Activated B cell treated with CpG ODN at 0.5 μM for 24 hours (primary cell): ENCODE measurements at regions not wholly inside any gene's neighbourhood (a gene's known extent, or its start where the extent isn't known, plus 50 kb on each side); places are given as distances from the start of the nearest gene placed in this dataset.

Experiments
- ATAC-seq: fragments of 200-7000 bp; cut with Tn5 transposase; one replicate; pipeline ENCODE4 v1.10.0; 2021; ENCODE audit warnings: low read depth, mild to moderate bottlenecking, moderate library complexity
- CTCF ChIA-PET: fragments of 350-600 bp; sonication (Branson Sonifier 250); formaldehyde crosslinking; loops from one replicate; lab custom pipeline; 2021; ENCODE audit warnings: antibody characterized with exemption; lab: Charles Lee
- POLR2A ChIA-PET: fragments of 350-600 bp; sonication (Branson Sonifier 250); formaldehyde crosslinking; loops from one replicate; lab custom pipeline; 2021; ENCODE audit warnings: antibody characterized with exemption; lab: Charles Lee
- DNase-seq: peaks from one replicate; pipeline ENCODE4 v3.0.0; 2022
- H3K27ac Mint-ChIP-seq: one replicate; pipeline ENCODE4 v1.8.0; 2020; ENCODE audit warnings: mixed read lengths
- H3K27me3 Mint-ChIP-seq: one replicate; pipeline ENCODE4 v1.8.0; 2021; ENCODE audit warnings: mixed read lengths
- H3K36me3 Mint-ChIP-seq: one replicate; pipeline ENCODE4 v1.8.0; 2021; ENCODE audit warnings: low read depth, mixed read lengths
- H3K4me1 Mint-ChIP-seq: one replicate; pipeline ENCODE4 v1.8.0; 2021; ENCODE audit warnings: mixed read lengths
- H3K4me3 Mint-ChIP-seq: one replicate; pipeline ENCODE4 v1.8.0; 2020; ENCODE audit warnings: mild to moderate bottlenecking, mixed read lengths
- H3K9me3 Mint-ChIP-seq: one replicate; pipeline ENCODE4 v1.8.0; 2020; ENCODE audit warnings: mixed read lengths
- CTCF ChIP-seq: fragments of 200-600 bp; IDR thresholded peaks from one replicate; pipeline ENCODE4 v1.8.0; 2022; ENCODE audit warnings: antibody characterized with exemption, mild to moderate bottlenecking
- intact Hi-C: fragments of 100-400 bp; cut with micrococcal nuclease; formaldehyde crosslinking; loops from one replicate; pipeline ENCODE4 v1.15.1; 2024

- POLR2A ChIA-PET: no interaction called here
These were observed 137.1 kb upstream of the KCNG1 start for GRCh38 chr20:51159981-51160380.

GRCh38 chr20:51159303-51159702 lies 136.4 kb upstream of the KCNG1 start:
- Mint-ChIP-seq H3K36me3 (no peaks in the 10 kb centered on the region), H3K4me3 (no peak overlapping the region), H3K4me1 (peaks cover 7% of the 10 kb centered on the region), H3K27ac (no peak overlapping the region), H3K27me3 (peaks cover 16% of the 10 kb centered on the region), H3K9me3 (no peaks in the 10 kb centered on the region)
- no peak for TF ChIP-seq CTCF
- CTCF ChIA-PET: no interaction called here
- ATAC-seq (no peak), DNase-seq (no peak)
- POLR2A ChIA-PET: no interaction called here
- intact Hi-C loops: no loop called here

More at GRCh38 chr20:51159981-51160380, 137.1 kb upstream of the KCNG1 start:
- H3K27ac Mint-ChIP-seq: no peak overlapping the region
- H3K4me3 Mint-ChIP-seq: no peak overlapping the region
- no peak for DNase-seq
- CTCF ChIA-PET: no interaction called here
- H3K27me3 Mint-ChIP-seq: peaks cover 16% of the 10 kb centered on the region
- no peak for TF ChIP-seq CTCF
- no peak for ATAC-seq
- no peaks in the 10 kb centered on the region for H3K36me3 Mint-ChIP-seq
- intact Hi-C loops: no loop called here
- H3K4me1 Mint-ChIP-seq: peaks cover 7% of the 10 kb centered on the region
- H3K9me3 Mint-ChIP-seq: no peaks in the 10 kb centered on the region

GRCh38 chr20:51158226-51158625 lies 135.3 kb upstream of the KCNG1 start:
- intact Hi-C loops: no loop called here
- Mint-ChIP-seq H3K27ac (no peak overlapping the region), H3K4me3 (no peak overlapping the region), H3K27me3 (peaks cover 18% of the 10 kb centered on the region), H3K9me3 (no peaks in the 10 kb centered on the region), H3K36me3 (no peaks in the 10 kb centered on the region), H3K4me1 (peaks cover 7% of the 10 kb centered on the region)
- CTCF ChIA-PET: no interaction called here
- POLR2A ChIA-PET: no interaction called here
- no peak for DNase-seq
- no peak for ATAC-seq
- no peak for TF ChIP-seq CTCF

- ChIA-PET POLR2A (no interaction called here), CTCF (no interaction called here)
- TF ChIP-seq CTCF: no peak
- H3K27ac Mint-ChIP-seq: no peak overlapping the region
- no peak overlapping the region for H3K4me3 Mint-ChIP-seq
- intact Hi-C loops: no loop called here
- H3K36me3 Mint-ChIP-seq: no peaks in the 10 kb centered on the region
- no peaks in the 10 kb centered on the region for H3K9me3 Mint-ChIP-seq
- ATAC-seq (no peak), DNase-seq (no peak)
- peaks cover 7% of the 10 kb centered on the region for H3K4me1 Mint-ChIP-seq
- H3K27me3 Mint-ChIP-seq: peaks cover 16% of the 10 kb centered on the region
These were observed 133.4 kb upstream of the KCNG1 start for GRCh38 chr20:51156041-51156982.

GRCh38 chr20:51154708-51155690 lies 132.1 kb upstream of the KCNG1 start:
- Mint-ChIP-seq H3K9me3 (no peaks in the 10 kb centered on the region), H3K27me3 (peaks cover 16% of the 10 kb centered on the region), H3K36me3 (no peaks in the 10 kb centered on the region), H3K4me3 (no peak overlapping the region), H3K27ac (no peak overlapping the region), H3K4me1 (peaks cover 7% of the 10 kb centered on the region)
- DNase-seq (no peak), ATAC-seq (no peak)
- intact Hi-C loops: no loop called here
- ChIA-PET POLR2A (no interaction called here), CTCF (no interaction called here)
- TF ChIP-seq CTCF: no peak
